A673 (cell line): ENCODE measurements at regions not wholly inside any gene's neighbourhood (a gene's known extent, or its start where the extent isn't known, plus 50 kb on each side); places are given as distances from the start of the nearest gene placed in this dataset.

Experiments used
- EZH2 ChIP-seq: fragments of 200-600 bp; sonication (generic); IDR thresholded peaks from 2 replicates; pipeline ENCODE4 v1.6.1; 2017; ENCODE audit warnings: borderline replicate concordance, low read depth, mild to moderate bottlenecking, mixed read lengths, antibody characterized with exemption, low read length; ENCODE audit not compliant: poor library complexity, severe bottlenecking
- TF ChIP-seq, protein P1 (sequence below): fragments of 300-800, 200-600 bp; sonication (generic); conservative IDR thresholded peaks from 2 replicates; pipeline ENCODE4 v1.5.1; 2017; ENCODE audit warnings: low read depth, mild to moderate bottlenecking, antibody characterized with exemption, low read length, moderate library complexity, mixed read lengths

GRCh38 chr5:158553962-158554336, 545.8 kb downstream of the EBF1 start:
- TF ChIP-seq, protein P1, sequence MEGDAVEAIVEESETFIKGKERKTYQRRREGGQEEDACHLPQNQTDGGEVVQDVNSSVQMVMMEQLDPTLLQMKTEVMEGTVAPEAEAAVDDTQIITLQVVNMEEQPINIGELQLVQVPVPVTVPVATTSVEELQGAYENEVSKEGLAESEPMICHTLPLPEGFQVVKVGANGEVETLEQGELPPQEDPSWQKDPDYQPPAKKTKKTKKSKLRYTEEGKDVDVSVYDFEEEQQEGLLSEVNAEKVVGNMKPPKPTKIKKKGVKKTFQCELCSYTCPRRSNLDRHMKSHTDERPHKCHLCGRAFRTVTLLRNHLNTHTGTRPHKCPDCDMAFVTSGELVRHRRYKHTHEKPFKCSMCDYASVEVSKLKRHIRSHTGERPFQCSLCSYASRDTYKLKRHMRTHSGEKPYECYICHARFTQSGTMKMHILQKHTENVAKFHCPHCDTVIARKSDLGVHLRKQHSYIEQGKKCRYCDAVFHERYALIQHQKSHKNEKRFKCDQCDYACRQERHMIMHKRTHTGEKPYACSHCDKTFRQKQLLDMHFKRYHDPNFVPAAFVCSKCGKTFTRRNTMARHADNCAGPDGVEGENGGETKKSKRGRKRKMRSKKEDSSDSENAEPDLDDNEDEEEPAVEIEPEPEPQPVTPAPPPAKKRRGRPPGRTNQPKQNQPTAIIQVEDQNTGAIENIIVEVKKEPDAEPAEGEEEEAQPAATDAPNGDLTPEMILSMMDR = no peak
- TF ChIP-seq EZH2 = no peak
